ENCODE measurements at regions not wholly inside any gene's neighbourhood (a gene's known extent, or its start where the extent isn't known, plus 50 kb on each side); places are given as distances from the start of the nearest gene placed in this dataset.
"Not testable (repeated sequence)": the region's sequence is repeated elsewhere in the genome, so short reads cannot be mapped to it uniquely, and the experiment has no call there.

- not testable (repeated sequence) for TF ChIP-seq POLR2A, CTCF (IDR thresholded peaks at IDR 0.05)
Measured at GRCh38 chr1:118803128-118803527, 185.0 kb downstream of the TBX15 start.

Measured in lower leg skin (tissue), 3 donors.